ENCODE measurements at regions not wholly inside any gene's neighbourhood (a gene's known extent, or its start where the extent isn't known, plus 50 kb on each side); places are given as distances from the start of the nearest gene placed in this dataset.

GRCh38 chrX:35711281-35711680, 86.9 kb upstream of the MAGEB16 start:
- H2AFZ ChIP-seq (replicated peaks), result no peak overlapping the region
- no peak overlapping the region for H3K4me3 ChIP-seq
- Mint-ChIP-seq H3K27me3 (ENCODE audit: insufficient read depth, low read depth) (no peaks in the 10 kb centered on the region), H3K36me3 (no peaks in the 10 kb centered on the region), H3K9me3 (no peaks in the 10 kb centered on the region), H3K4me1 (no peaks in the 10 kb centered on the region), H3K27ac (no peak overlapping the region), H3K4me3 (no peak overlapping the region)
- no peak overlapping the region for H3K9ac ChIP-seq
- no peak overlapping the region for H3K4me2 ChIP-seq
- H4K20me1 ChIP-seq (ENCODE audit: low read depth), result no peaks in the 10 kb centered on the region
- H3K36me3 ChIP-seq, result no peaks in the 10 kb centered on the region
- no peaks in the 10 kb centered on the region for H3F3A ChIP-seq (ENCODE audit: low read depth)
- no peaks in the 10 kb centered on the region for H3K4me1 ChIP-seq
- H3K79me2 ChIP-seq (ENCODE audit: low read depth), result no peaks in the 10 kb centered on the region
- DNase-seq (ENCODE audit: low spot score), result no peak
- peaks cover 4% of the 10 kb centered on the region for H3K9me3 ChIP-seq (ENCODE audit: low read depth)
- H3K27ac ChIP-seq, result no peak overlapping the region
- no peaks in the 10 kb centered on the region for H3K27me3 ChIP-seq
- TF ChIP-seq CTCF (IDR thresholded peaks at IDR 0.05) (no peak), EZH2phosphoT487 (IDR thresholded peaks at IDR 0.05) (no peak), EZH2 (IDR thresholded peaks at IDR 0.05) (no peak)

GRCh38 chrX:35722128-35722527, 76.0 kb upstream of the MAGEB16 start:
- Mint-ChIP-seq H3K9me3 (no peaks in the 10 kb centered on the region), H3K4me1 (no peaks in the 10 kb centered on the region), H3K27ac (no peak overlapping the region), H3K27me3 (ENCODE audit: insufficient read depth, low read depth) (no peaks in the 10 kb centered on the region), H3K4me3 (no peak overlapping the region), H3K36me3 (no peaks in the 10 kb centered on the region)
- no peak overlapping the region for H3K4me3 ChIP-seq
- no peak overlapping the region for H3K4me2 ChIP-seq
- no peaks in the 10 kb centered on the region for H4K20me1 ChIP-seq (ENCODE audit: low read depth)
- H3K36me3 ChIP-seq, result no peaks in the 10 kb centered on the region
- H3F3A ChIP-seq (ENCODE audit: low read depth), result no peaks in the 10 kb centered on the region
- H3K27ac ChIP-seq, result no peak overlapping the region
- no peak overlapping the region for H2AFZ ChIP-seq (replicated peaks)
- no peaks in the 10 kb centered on the region for H3K27me3 ChIP-seq
- no peak for DNase-seq (ENCODE audit: low spot score)
- H3K79me2 ChIP-seq (ENCODE audit: low read depth), result no peaks in the 10 kb centered on the region
- H3K4me1 ChIP-seq, result no peaks in the 10 kb centered on the region
- H3K9me3 ChIP-seq (ENCODE audit: low read depth), result peaks cover 4% of the 10 kb centered on the region
- no peak for TF ChIP-seq CTCF (IDR thresholded peaks at IDR 0.05)
- TF ChIP-seq EZH2phosphoT487 (IDR thresholded peaks at IDR 0.05), result no peak
- no peak for TF ChIP-seq EZH2 (IDR thresholded peaks at IDR 0.05)
- no peak overlapping the region for H3K9ac ChIP-seq

- H3K36me3 ChIP-seq, result no peaks in the 10 kb centered on the region
- H3F3A ChIP-seq (ENCODE audit: low read depth), result no peaks in the 10 kb centered on the region
- no peaks in the 10 kb centered on the region for H4K20me1 ChIP-seq (ENCODE audit: low read depth)
- no peaks in the 10 kb centered on the region for H3K4me1 Mint-ChIP-seq
- H3K27ac Mint-ChIP-seq, result no peak overlapping the region
- no peaks in the 10 kb centered on the region for H3K27me3 Mint-ChIP-seq (ENCODE audit: insufficient read depth, low read depth)
- H3K9me3 Mint-ChIP-seq, result no peaks in the 10 kb centered on the region
- DNase-seq (ENCODE audit: low spot score), result no peak
- no peaks in the 10 kb centered on the region for H3K36me3 Mint-ChIP-seq
- TF ChIP-seq EZH2phosphoT487 (IDR thresholded peaks at IDR 0.05), result no peak
- TF ChIP-seq CTCF (IDR thresholded peaks at IDR 0.05), result peak; percentile 41
- TF ChIP-seq EZH2 (IDR thresholded peaks at IDR 0.05), result no peak
- no peak overlapping the region for H3K4me2 ChIP-seq
- no peak overlapping the region for H3K9ac ChIP-seq
- H3K4me3 ChIP-seq, result no peak overlapping the region
- H3K27me3 ChIP-seq, result no peaks in the 10 kb centered on the region
- H3K4me3 Mint-ChIP-seq, result no peak overlapping the region
- no peak overlapping the region for H3K27ac ChIP-seq
- H3K9me3 ChIP-seq (ENCODE audit: low read depth), result peaks cover 4% of the 10 kb centered on the region
- H3K79me2 ChIP-seq (ENCODE audit: low read depth), result no peaks in the 10 kb centered on the region
- H2AFZ ChIP-seq (replicated peaks), result no peak overlapping the region
- H3K4me1 ChIP-seq, result no peaks in the 10 kb centered on the region
Measured at GRCh38 chrX:35726176-35726575, 72.0 kb upstream of the MAGEB16 start.

GRCh38 chrX:35728481-35728880, 69.7 kb upstream of the MAGEB16 start:
- DNase-seq (ENCODE audit: low spot score), result no peak
- Histone ChIP-seq H4K20me1 (ENCODE audit: low read depth) (no peaks in the 10 kb centered on the region), H2AFZ (replicated peaks) (no peak overlapping the region), H3K27me3 (no peaks in the 10 kb centered on the region), H3F3A (ENCODE audit: low read depth) (no peaks in the 10 kb centered on the region), H3K36me3 (no peaks in the 10 kb centered on the region), H3K4me2 (no peak overlapping the region), H3K79me2 (ENCODE audit: low read depth) (no peaks in the 10 kb centered on the region), H3K27ac (no peak overlapping the region), H3K9me3 (ENCODE audit: low read depth) (peaks cover 7% of the 10 kb centered on the region), H3K4me3 (no peak overlapping the region), H3K4me1 (no peaks in the 10 kb centered on the region), H3K9ac (no peak overlapping the region)
- peaks cover 1% of the 10 kb centered on the region for H3K9me3 Mint-ChIP-seq
- no peaks in the 10 kb centered on the region for H3K27me3 Mint-ChIP-seq (ENCODE audit: insufficient read depth, low read depth)
- H3K36me3 Mint-ChIP-seq, result no peaks in the 10 kb centered on the region
- TF ChIP-seq CTCF (IDR thresholded peaks at IDR 0.05) (no peak), EZH2phosphoT487 (IDR thresholded peaks at IDR 0.05) (no peak), EZH2 (IDR thresholded peaks at IDR 0.05) (no peak)
- no peak overlapping the region for H3K27ac Mint-ChIP-seq
- H3K4me1 Mint-ChIP-seq, result no peaks in the 10 kb centered on the region
- no peak overlapping the region for H3K4me3 Mint-ChIP-seq
